ENCODE measurements at regions not wholly inside any gene's neighbourhood (a gene's known extent, or its start where the extent isn't known, plus 50 kb on each side); places are given as distances from the start of the nearest gene placed in this dataset.
"Not testable (repeated sequence)": the region's sequence is repeated elsewhere in the genome, so short reads cannot be mapped to it uniquely, and the experiment has no call there.

DNA sequence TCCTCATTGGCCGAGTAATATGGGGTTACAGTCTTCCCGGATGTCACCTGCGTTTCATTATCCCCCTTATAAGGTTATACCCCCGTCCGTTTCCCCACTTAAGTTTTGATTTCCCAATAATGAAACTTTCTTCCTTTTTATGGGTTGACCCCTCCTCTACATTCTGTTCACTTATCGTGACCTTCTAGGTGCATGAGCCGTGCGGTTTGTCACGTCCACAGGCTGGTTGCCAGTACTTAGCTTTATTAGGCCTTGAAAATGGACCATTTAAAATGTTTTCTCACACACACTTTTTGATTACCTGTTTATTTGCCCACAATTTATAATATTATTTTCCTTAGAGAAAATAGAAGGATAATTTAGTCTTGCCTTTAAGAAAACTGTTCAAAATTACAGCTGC is 111.5 kb downstream of the FAM174A start:
- no peaks in the 10 kb centered on the region for H3K36me3 ChIP-seq
- DNase-seq, result no peak
- no peak overlapping the region for H3K4me3 ChIP-seq
- H3K4me1 ChIP-seq, result no peaks in the 10 kb centered on the region
- H3K27me3 ChIP-seq, result no peaks in the 10 kb centered on the region
- TF ChIP-seq POLR2A (IDR thresholded peaks at IDR 0.05), result no peak
- TF ChIP-seq, protein P1, sequence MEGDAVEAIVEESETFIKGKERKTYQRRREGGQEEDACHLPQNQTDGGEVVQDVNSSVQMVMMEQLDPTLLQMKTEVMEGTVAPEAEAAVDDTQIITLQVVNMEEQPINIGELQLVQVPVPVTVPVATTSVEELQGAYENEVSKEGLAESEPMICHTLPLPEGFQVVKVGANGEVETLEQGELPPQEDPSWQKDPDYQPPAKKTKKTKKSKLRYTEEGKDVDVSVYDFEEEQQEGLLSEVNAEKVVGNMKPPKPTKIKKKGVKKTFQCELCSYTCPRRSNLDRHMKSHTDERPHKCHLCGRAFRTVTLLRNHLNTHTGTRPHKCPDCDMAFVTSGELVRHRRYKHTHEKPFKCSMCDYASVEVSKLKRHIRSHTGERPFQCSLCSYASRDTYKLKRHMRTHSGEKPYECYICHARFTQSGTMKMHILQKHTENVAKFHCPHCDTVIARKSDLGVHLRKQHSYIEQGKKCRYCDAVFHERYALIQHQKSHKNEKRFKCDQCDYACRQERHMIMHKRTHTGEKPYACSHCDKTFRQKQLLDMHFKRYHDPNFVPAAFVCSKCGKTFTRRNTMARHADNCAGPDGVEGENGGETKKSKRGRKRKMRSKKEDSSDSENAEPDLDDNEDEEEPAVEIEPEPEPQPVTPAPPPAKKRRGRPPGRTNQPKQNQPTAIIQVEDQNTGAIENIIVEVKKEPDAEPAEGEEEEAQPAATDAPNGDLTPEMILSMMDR (IDR thresholded peaks at IDR 0.05 in 4 of 5, conservative IDR thresholded peaks at IDR 0.05 in 1 of 5), result no peak
- no peak overlapping the region for H3K27ac ChIP-seq
- in situ Hi-C loops (cut with MboI; ENCODE audit: low sequenced_read_pairs in 4 of 4) (no loop called here), intact Hi-C loops (cut with DNase I; ENCODE audit: low total_unique reads) (no loop called here)
- no peaks in the 10 kb centered on the region for H3K9me3 ChIP-seq
- no peak for ATAC-seq

DNA sequence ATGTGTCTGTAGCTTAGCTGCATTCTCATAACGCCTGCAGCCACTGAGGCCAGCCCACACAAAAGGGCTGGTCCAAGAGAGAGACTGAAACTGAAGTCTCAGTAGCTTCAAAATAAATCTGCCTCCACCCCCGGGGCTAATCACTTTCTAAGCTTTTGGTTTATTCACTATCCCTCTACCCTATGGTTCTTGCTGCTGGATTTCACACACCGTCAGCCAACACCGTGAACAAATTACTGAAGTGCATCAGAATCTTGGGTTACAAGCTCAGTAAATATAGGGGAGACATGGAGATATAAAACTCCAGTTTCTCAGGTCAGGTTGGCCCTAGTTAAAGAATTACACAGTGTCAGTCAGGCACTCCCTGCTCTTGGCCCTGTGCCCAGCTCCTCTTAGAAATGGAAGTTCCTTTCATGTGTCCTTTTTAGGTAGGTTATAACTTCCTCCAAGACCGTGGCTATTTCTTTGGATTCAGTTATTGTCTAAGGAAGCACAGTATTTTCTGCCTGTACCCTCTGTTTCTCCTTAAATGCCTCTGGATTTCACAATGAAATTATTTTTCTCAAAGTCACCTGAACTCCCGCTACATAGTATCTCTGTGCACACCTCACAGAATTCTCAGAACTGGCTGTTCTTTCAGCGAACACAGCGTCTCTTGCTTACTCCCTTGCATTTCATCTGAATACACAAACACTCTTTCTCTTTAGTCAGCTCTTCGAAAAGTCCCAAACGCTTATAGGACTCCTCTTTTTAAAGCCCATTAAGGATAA is 112.5 kb downstream of the FAM174A start:
- in situ Hi-C loops (cut with MboI; ENCODE audit: low sequenced_read_pairs in 4 of 4), result no loop called here
- DNase-seq (peak; percentile 6 to 20), ATAC-seq (no peak)
- H3K9me3 ChIP-seq, result no peaks in the 10 kb centered on the region
- H3K4me1 ChIP-seq, result no peaks in the 10 kb centered on the region
- intact Hi-C loops (cut with DNase I; ENCODE audit: low total_unique reads), result no loop called here
- TF ChIP-seq POLR2A (IDR thresholded peaks at IDR 0.05), result no peak
- TF ChIP-seq, protein P1 (IDR thresholded peaks at IDR 0.05 in 4 of 5, conservative IDR thresholded peaks at IDR 0.05 in 1 of 5), result no peak
- no peak overlapping the region for H3K4me3 ChIP-seq
- H3K27me3 ChIP-seq, result no peaks in the 10 kb centered on the region
- H3K36me3 ChIP-seq, result no peaks in the 10 kb centered on the region
- H3K27ac ChIP-seq, result no peak overlapping the region

DNA sequence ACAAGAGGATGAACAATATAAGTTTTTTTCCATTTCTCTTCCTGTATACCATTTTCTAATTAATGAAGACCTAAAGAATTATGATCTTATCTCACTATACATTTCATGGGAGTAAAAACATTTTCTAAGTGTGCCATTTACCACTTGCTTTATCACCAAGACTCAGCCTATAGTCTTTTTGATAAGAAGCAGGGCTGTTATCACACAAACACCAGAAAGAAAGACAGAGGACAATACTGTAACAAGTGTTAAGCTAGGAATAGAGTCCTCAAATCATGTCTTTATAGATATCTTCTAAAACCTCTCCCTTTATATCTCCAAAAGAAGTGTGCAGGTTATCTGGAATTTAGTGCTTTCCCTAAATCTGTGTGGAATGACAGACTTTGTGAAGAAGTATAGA is 119.7 kb downstream of the FAM174A start:
- Histone ChIP-seq H3K27me3 (no peaks in the 10 kb centered on the region), H3K4me3 (no peak overlapping the region), H3K36me3 (no peaks in the 10 kb centered on the region), H3K9me3 (no peaks in the 10 kb centered on the region), H3K4me1 (no peaks in the 10 kb centered on the region), H3K27ac (no peak overlapping the region)
- in situ Hi-C loops (cut with MboI; ENCODE audit: low sequenced_read_pairs in 4 of 4) (no loop called here), intact Hi-C loops (cut with DNase I; ENCODE audit: low total_unique reads) (no loop called here)
- no peak for ATAC-seq
- no peak for DNase-seq
- TF ChIP-seq, protein P1 (IDR thresholded peaks at IDR 0.05 in 4 of 5, conservative IDR thresholded peaks at IDR 0.05 in 1 of 5), result no peak
- TF ChIP-seq POLR2A (IDR thresholded peaks at IDR 0.05), result no peak

DNA sequence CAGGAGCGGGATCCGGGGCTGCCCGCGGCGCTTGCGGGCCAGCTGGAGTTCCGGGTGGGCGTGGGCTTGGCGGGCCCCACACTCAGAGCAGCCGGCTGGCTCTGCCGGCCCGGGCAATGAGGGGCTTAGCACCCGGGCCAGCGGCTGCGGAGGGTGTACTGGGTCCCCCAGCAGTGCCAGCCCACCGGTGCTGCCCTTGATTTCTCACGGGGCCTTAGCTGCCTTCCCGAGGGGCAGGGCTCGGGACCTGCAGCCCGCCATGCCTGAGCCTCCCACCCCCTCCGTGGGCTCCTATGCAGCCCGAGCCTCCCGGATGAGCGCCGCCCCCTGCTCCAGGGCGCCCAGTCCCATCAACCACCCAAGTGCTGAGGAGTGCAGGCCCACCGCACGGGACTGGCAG is 121.6 kb downstream of the FAM174A start:
- H3K9me3 ChIP-seq; intact Hi-C loops (cut with DNase I; ENCODE audit: low total_unique reads); ATAC-seq: not testable (repeated sequence)

DNA sequence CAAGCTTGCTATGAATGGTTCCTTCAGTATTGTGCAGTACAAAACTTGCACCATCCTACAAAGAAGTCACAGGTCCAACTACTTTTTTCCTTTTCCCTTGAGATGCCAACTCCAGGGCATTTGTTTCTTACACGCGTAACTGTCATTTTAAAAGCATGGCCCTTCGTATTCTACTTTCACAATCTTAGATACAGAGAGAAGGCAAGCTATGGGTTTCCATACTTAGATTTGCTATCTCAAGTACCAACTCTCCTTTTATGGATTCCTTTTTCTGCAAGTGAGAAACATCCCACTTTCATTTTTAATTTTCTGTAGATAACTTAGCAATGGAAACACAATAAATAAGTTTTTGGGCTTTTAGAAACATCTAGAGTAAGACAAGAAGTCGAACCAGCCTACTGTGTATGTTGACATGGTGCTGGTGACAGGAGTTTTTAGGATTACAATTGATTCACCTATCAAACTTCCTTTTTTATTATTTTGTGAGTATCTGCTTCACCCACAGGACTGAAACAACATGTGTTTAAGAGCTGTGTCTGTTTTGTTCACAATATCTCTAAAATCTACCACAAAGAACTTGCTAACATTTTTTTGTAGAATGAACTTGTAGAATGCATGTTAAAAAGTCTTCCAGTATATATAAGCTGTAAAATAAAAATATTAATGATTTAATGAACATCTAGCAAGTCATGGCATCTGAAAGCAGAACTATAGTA is 124.1 kb downstream of the FAM174A start:
- H3K27ac ChIP-seq, result no peak overlapping the region
- intact Hi-C loops (cut with DNase I; ENCODE audit: low total_unique reads), result no loop called here
- H3K36me3 ChIP-seq, result no peaks in the 10 kb centered on the region
- no peaks in the 10 kb centered on the region for H3K4me1 ChIP-seq
- in situ Hi-C loops (cut with MboI; ENCODE audit: low sequenced_read_pairs in 4 of 4), result no loop called here
- DNase-seq (no peak), ATAC-seq (no peak)
- no peak for TF ChIP-seq POLR2A (IDR thresholded peaks at IDR 0.05)
- TF ChIP-seq, protein P1 (IDR thresholded peaks at IDR 0.05 in 4 of 5, conservative IDR thresholded peaks at IDR 0.05 in 1 of 5), result no peak
- H3K27me3 ChIP-seq, result no peaks in the 10 kb centered on the region
- H3K4me3 ChIP-seq, result no peak overlapping the region
- no peaks in the 10 kb centered on the region for H3K9me3 ChIP-seq

More for the DNA sequence above, 121.6 kb downstream of the FAM174A start:
- H3K4me3 ChIP-seq; H3K27ac ChIP-seq; DNase-seq; in situ Hi-C loops (cut with MboI; ENCODE audit: low sequenced_read_pairs in 4 of 4); H3K36me3 ChIP-seq; H3K27me3 ChIP-seq; H3K4me1 ChIP-seq: not testable (repeated sequence)
